Activated T-helper 17 cell treated with anti-CD3 and anti-CD28 coated beads, Interleukin-2, amount 50 U/mL, for 72 hours (primary cell): ENCODE measurements at regions not wholly inside any gene's neighbourhood (a gene's known extent, or its start where the extent isn't known, plus 50 kb on each side); places are given as distances from the start of the nearest gene placed in this dataset.

Experiments used
- ATAC-seq: fragments of 150-1000 bp; cut with Tn5 transposase; replicated peaks from 2 replicates; pipeline ENCODE4 v1.10.0; 2021; ENCODE audit warnings: mild to moderate bottlenecking, moderate library complexity
- H3K27ac Mint-ChIP-seq: one replicate; pipeline ENCODE4 v1.8.0; 2022; ENCODE audit warnings: mixed read lengths
- H3K27me3 Mint-ChIP-seq: one replicate; pipeline ENCODE4 v1.8.0; 2022; ENCODE audit warnings: mixed read lengths
- H3K36me3 Mint-ChIP-seq: one replicate; pipeline ENCODE4 v1.8.0; 2022; ENCODE audit warnings: low read depth, mild to moderate bottlenecking, mixed read lengths
- H3K4me1 Mint-ChIP-seq: one replicate; pipeline ENCODE4 v1.8.0; 2022; ENCODE audit warnings: mixed read lengths
- H3K4me3 Mint-ChIP-seq: one replicate; pipeline ENCODE4 v1.8.0; 2022; ENCODE audit warnings: mild to moderate bottlenecking, mixed read lengths
- H3K9me3 Mint-ChIP-seq: one replicate; pipeline ENCODE4 v1.8.0; 2022; ENCODE audit warnings: mixed read lengths

DNA sequence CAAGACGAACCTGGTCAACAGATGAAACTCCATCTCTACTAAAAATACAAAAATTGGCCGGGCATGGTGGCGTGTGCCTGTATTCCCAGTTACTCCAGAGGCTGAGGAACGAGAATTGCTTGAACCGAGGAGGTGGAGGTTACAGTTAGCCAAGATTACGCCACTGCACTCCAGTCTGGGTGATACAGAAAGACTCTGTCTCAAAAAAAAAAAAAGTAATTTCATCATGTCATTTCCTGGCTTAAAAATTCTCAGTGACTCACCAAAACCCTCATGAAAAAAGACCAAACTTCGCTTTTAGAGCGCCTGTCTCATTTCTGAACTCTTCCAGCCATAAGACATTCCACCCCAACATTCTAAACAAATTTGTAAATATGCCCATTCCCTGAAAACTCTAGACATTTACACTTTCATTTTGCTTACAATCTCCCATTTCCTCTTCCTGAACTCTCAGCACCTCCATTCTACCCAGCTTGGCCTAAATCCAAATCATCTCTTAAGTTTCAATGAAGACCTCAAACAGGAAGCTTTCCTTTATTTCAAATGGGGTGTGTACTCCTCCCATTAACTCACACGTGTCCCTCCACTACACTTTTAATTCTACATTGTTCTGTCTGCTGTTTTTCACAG lies 50.5 kb upstream of the PRRC2C start:
- peak overlapping the region; percentile 56 for H3K27ac Mint-ChIP-seq
- H3K4me1 Mint-ChIP-seq, result peaks cover 7% of the 10 kb centered on the region
- peak; percentile 84 for ATAC-seq
- H3K4me3 Mint-ChIP-seq, result peak overlapping the region; percentile 43
- no peaks in the 10 kb centered on the region for H3K9me3 Mint-ChIP-seq
- peaks cover 5% of the 10 kb centered on the region for H3K27me3 Mint-ChIP-seq
- H3K36me3 Mint-ChIP-seq, result no peaks in the 10 kb centered on the region
